ENCODE measurements at regions not wholly inside any gene's neighbourhood (a gene's known extent, or its start where the extent isn't known, plus 50 kb on each side); places are given as distances from the start of the nearest gene placed in this dataset.

GRCh38 chr2:192377173-192377572 is 182.4 kb upstream of the TMEFF2 start:
- no peaks in the 10 kb centered on the region for H3K4me1 ChIP-seq
- TF ChIP-seq CTCF (IDR thresholded peaks at IDR 0.05) (no peak), POLR2A (IDR thresholded peaks at IDR 0.05) (no peak)
- no peak overlapping the region for H3K27ac ChIP-seq
- intact Hi-C loops (cut with DNase I), result no loop called here
- DNase-seq, result no peak
- no peaks in the 10 kb centered on the region for H3K27me3 ChIP-seq
- no peak overlapping the region for H3K4me3 ChIP-seq (replicated peaks in 1 of 3)
- no peaks in the 10 kb centered on the region for H3K36me3 ChIP-seq
- no peaks in the 10 kb centered on the region for H3K9me3 ChIP-seq

GRCh38 chr2:192373754-192374153 is 179.0 kb upstream of the TMEFF2 start:
- DNase-seq, result no peak
- TF ChIP-seq POLR2A (IDR thresholded peaks at IDR 0.05) (no peak), CTCF (IDR thresholded peaks at IDR 0.05) (no peak)
- no peaks in the 10 kb centered on the region for H3K27me3 ChIP-seq
- no peaks in the 10 kb centered on the region for H3K4me1 ChIP-seq
- H3K36me3 ChIP-seq, result no peaks in the 10 kb centered on the region
- no peak overlapping the region for H3K27ac ChIP-seq
- no peak overlapping the region for H3K4me3 ChIP-seq (replicated peaks in 1 of 3)
- intact Hi-C loops (cut with DNase I), result no loop called here
- 87 to 92% methylated on average over 2 of the region's 2 CpGs for whole genome bisulfite sequencing, 2 donors
- H3K9me3 ChIP-seq, result no peaks in the 10 kb centered on the region

GRCh38 chr2:192373221-192373620 is 178.5 kb upstream of the TMEFF2 start:
- 87 to 90% methylated on average over 6 of the region's 6 CpGs for WGBS, 2 donors
- Histone ChIP-seq H3K9me3 (no peaks in the 10 kb centered on the region), H3K4me3 (replicated peaks in 1 of 3) (no peak overlapping the region), H3K27ac (no peak overlapping the region), H3K4me1 (no peaks in the 10 kb centered on the region), H3K36me3 (no peaks in the 10 kb centered on the region), H3K27me3 (no peaks in the 10 kb centered on the region)
- no peak for DNase-seq
- TF ChIP-seq POLR2A (IDR thresholded peaks at IDR 0.05), result no peak
- TF ChIP-seq CTCF (IDR thresholded peaks at IDR 0.05), result no peak
- intact Hi-C loops (cut with DNase I), result no loop called here

GRCh38 chr2:192369969-192370368 is 175.2 kb upstream of the TMEFF2 start:
- no peaks in the 10 kb centered on the region for H3K36me3 ChIP-seq
- TF ChIP-seq POLR2A (IDR thresholded peaks at IDR 0.05) (no peak), CTCF (IDR thresholded peaks at IDR 0.05) (no peak)
- H3K4me3 ChIP-seq (replicated peaks in 1 of 3), result no peak overlapping the region
- no peak overlapping the region for H3K27ac ChIP-seq
- no peak for DNase-seq
- intact Hi-C loops (cut with DNase I), result no loop called here
- no peaks in the 10 kb centered on the region for H3K9me3 ChIP-seq
- H3K4me1 ChIP-seq, result no peaks in the 10 kb centered on the region
- WGBS, 2 donors, result 76 to 83% methylated on average over 3 of the region's 3 CpGs
- no peaks in the 10 kb centered on the region for H3K27me3 ChIP-seq

GRCh38 chr2:192357217-192357616 is 162.5 kb upstream of the TMEFF2 start:
- Histone ChIP-seq H3K27ac (no peak overlapping the region), H3K4me3 (replicated peaks in 1 of 3) (no peak overlapping the region), H3K36me3 (no peaks in the 10 kb centered on the region), H3K4me1 (no peaks in the 10 kb centered on the region), H3K27me3 (no peaks in the 10 kb centered on the region), H3K9me3 (no peaks in the 10 kb centered on the region)
- 85 to 91% methylated on average over 3 of the region's 3 CpGs for WGBS, 2 donors
- no peak for DNase-seq
- intact Hi-C loops (cut with DNase I), result no loop called here
- TF ChIP-seq POLR2A (IDR thresholded peaks at IDR 0.05), result no peak
- TF ChIP-seq CTCF (IDR thresholded peaks at IDR 0.05), result no peak
